GM20000 (cell line): ENCODE measurements at regions not wholly inside any gene's neighbourhood (a gene's known extent, or its start where the extent isn't known, plus 50 kb on each side); places are given as distances from the start of the nearest gene placed in this dataset.
"Not testable (repeated sequence)": the region's sequence is repeated elsewhere in the genome, so short reads cannot be mapped to it uniquely, and the experiment has no call there.

ENCODE experiments used
- DNase-seq: peaks from one replicate; pipeline ENCODE4 v3.0.0; 2012; ENCODE audit warnings: low spot score
- TF ChIP-seq, protein P1 (sequence below): IDR thresholded peaks from 2 replicates; pipeline ENCODE4 v1.5.1; 2012; ENCODE audit warnings: mild to moderate bottlenecking, control low read depth; ENCODE audit errors: extremely low read depth, missing control alignments

DNA sequence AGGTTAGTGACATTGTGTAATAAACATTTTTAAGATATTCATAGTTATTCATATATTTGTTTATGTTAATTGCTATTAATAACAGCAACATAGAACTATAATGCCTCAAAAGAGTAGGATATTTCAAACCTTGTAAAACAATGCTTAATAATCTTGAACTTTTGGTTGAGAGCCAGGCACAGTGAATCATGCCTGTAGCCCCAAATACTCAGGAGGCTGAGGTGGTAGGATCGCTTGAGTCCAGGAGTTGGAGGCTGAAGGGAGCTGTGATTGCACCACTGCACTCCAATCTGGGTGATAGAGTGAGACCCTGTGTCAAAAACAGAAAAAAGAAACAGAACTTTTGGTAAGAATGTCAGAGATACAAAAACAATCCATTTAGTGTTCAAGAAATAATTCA lies 213.9 kb upstream of the SLITRK1 start:
- TF ChIP-seq, protein P1, sequence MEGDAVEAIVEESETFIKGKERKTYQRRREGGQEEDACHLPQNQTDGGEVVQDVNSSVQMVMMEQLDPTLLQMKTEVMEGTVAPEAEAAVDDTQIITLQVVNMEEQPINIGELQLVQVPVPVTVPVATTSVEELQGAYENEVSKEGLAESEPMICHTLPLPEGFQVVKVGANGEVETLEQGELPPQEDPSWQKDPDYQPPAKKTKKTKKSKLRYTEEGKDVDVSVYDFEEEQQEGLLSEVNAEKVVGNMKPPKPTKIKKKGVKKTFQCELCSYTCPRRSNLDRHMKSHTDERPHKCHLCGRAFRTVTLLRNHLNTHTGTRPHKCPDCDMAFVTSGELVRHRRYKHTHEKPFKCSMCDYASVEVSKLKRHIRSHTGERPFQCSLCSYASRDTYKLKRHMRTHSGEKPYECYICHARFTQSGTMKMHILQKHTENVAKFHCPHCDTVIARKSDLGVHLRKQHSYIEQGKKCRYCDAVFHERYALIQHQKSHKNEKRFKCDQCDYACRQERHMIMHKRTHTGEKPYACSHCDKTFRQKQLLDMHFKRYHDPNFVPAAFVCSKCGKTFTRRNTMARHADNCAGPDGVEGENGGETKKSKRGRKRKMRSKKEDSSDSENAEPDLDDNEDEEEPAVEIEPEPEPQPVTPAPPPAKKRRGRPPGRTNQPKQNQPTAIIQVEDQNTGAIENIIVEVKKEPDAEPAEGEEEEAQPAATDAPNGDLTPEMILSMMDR = no peak
- no peak for DNase-seq

DNA sequence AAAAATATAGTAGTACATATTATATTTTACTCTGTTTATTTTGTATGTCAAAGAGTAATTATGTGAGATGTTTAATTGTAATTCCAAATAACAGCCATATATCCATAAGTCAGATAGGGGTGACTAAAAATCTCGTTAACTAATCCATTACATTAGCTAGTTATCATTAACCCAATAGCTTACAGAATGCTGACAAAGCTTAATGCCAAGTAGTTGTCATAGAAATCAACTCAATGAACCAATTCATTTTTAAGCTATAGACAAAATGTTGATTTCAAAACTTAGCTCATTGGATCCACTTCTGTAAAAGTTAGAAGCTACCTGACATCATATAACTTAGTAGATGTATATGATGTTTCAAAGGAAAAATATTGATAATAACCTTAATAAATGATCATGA lies 206.7 kb upstream of the SLITRK1 start:
- DNase-seq = no peak
- TF ChIP-seq, protein P1 = no peak

DNA sequence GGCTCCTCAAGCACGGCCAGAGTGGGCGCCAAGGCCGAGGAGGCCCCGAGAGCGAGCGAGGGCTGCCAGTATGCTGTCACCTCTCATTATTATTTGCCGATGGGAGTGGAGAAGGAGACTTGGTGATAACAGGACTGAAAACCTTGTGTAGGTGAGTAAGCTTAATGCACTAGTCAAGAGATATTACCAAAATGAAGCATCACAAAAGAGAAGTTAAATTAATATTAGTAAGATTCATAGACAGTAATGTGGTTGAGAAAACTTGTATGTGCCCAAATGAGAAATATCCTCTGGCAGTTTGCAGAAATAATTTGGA lies 204.5 kb upstream of the SLITRK1 start:
- TF ChIP-seq, protein P1 = no peak
- DNase-seq = no peak

DNA sequence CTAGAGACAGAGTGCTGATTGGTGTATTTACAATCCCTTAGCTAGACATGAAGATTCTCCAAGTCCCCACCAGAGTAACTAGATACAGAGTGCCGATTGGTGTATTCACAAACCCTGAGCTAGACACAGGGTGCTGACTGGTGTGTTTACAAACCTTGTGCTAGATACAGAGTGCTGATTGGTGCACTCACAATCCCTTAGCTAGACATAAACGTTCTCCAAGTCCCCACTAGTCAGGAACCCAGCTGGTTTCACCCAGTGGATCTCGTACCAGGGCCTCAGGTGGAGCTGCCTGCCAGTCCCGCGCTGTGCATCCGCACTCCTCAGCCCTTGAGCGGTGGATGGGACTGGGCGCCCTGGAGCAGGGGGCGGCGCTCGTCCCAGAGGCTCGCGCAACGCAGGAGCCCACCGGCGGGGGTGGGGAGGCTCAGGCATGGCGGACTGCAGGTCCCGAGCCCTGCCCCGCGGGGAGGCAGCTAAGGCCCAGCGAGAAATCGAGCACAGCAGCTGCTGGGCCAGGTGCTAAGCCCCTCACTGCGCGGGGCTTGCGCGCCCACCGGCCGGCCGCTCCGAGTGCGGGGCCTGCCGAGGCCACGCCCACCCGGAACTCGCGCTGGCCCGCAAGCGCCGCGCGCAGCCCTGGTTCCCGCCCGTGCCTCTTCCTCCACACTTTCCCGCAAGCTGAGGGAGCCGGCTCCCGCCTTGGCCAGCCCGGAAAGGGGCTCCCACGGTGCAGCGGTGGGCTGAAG lies 204.0 kb upstream of the SLITRK1 start:
- not testable (repeated sequence) for DNase-seq

DNA sequence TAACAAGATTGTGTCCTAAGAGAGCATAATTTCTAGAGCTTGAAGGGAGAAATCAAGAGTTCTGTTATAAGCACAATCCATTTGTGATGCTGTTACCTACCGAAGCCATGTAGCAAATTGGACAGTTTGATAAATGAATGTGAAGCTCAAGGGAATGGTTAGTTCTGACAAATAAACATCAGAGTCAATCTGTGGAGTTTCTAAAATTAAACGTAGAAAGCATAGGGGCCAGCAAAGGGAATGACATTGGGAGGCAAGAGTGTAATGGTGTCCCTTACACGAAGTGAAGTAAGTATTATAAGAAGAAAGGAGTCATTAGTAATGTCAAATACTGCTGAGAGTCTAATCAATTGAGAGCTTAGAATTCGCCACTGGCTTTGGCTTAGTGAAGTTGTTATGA lies 200.2 kb upstream of the SLITRK1 start:
- no peak for DNase-seq
- TF ChIP-seq, protein P1 = no peak

DNA sequence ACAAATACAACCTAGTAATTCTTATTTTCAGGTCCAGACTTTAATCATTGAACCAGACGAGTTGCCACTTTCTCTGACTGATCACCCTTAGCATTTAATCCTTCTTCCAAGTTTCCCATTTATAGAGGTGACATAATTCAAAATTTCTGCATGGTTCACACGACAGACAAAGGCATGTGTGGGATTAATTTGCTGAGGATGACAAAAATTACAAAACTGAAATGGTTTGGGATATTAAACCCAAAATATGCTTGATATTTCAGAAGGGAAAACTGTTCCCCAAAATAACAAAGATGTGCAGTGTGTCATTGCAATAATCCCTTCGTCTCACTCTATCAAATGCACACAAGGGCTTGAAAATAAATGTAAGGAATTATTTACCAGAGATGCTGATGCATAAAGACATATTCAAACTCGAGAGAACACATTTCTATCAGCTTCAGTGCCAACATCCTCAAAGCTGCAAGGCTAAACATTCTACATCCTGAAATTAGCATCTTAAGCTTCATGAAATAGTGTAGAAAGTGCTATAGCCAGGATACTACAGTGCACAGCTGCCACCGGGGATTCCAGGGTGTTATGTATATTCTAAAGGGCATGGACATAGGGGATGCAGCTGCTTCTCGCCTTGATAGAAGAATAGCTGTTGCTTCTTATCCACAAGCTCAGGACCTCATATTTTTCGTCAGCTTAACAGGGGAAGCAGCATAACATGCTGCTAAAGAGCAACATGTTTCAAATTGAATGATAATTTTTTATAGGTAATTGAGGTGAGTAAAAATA lies 198.7 kb upstream of the SLITRK1 start:
- TF ChIP-seq, protein P1 = no peak
- DNase-seq = no peak

DNA sequence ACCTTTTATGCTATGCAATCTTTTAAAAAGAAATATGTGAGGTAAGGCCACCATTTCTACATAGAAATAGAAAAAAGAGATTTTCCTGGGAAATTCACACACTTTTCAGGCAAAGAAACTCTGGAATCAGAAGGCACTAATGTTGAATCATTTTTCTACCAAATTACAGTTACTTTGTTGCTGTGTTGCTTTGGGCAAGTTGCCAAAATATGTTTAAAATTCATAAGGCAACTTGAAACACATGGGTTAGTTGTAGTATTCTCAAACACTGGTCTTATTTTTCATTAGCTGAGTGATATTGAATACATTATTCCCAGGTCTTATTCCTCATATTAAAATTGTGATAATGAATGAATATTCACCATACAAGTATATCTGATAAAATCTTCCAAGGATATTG lies 195.0 kb upstream of the SLITRK1 start:
- DNase-seq = no peak
- TF ChIP-seq, protein P1 = no peak

DNA sequence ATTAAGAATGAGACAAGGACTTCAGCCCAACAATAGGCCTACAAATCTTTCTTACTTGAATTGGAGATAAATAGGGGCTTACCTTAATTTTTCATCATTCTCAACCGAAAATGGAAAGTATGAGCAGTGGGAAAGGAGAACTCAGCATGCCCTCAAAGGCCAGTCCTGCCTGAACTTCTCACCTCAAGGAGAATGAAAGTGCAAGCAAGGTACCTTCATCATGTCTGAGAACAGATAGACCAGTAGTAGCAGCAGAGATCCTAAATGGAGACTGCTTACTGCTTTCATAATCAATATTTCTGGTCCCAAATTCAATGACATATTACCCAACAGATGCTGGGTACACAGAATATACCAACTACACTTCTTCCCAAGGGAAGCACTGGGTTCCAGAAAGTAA lies 194.0 kb upstream of the SLITRK1 start:
- TF ChIP-seq, protein P1 = no peak

More for the DNA sequence above, 194.0 kb upstream of the SLITRK1 start:
- DNase-seq = no peak
